ENCODE measurements at regions not wholly inside any gene's neighbourhood (a gene's known extent, or its start where the extent isn't known, plus 50 kb on each side); places are given as distances from the start of the nearest gene placed in this dataset.

- DNase-seq (ENCODE audit: low read depth) = no peak
These were observed 114.6 kb upstream of the PDE10A start for GRCh38 chr6:165777680-165778079.

GRCh38 chr6:165776691-165777090, 113.7 kb upstream of the PDE10A start:
- H3K4me3 ChIP-seq (ENCODE audit: low read depth, low read length) = no peak overlapping the region
- TF ChIP-seq CTCF (IDR thresholded peaks at IDR 0.05; ENCODE audit: low read depth, low read length, missing control alignments) = no peak
- DNase-seq (ENCODE audit: low read depth) = no peak

More at GRCh38 chr6:165777680-165778079, 114.6 kb upstream of the PDE10A start:
- TF ChIP-seq CTCF (IDR thresholded peaks at IDR 0.05; ENCODE audit: low read depth, low read length, missing control alignments) = no peak
- no peak overlapping the region for H3K4me3 ChIP-seq (ENCODE audit: low read depth, low read length)

- TF ChIP-seq CTCF (IDR thresholded peaks at IDR 0.05; ENCODE audit: low read depth, low read length, missing control alignments) = no peak
These were observed 112.7 kb upstream of the PDE10A start for GRCh38 chr6:165775721-165776120.

GRCh38 chr6:165774903-165775601, 112.0 kb upstream of the PDE10A start:
- no peak for DNase-seq (ENCODE audit: low read depth)
- TF ChIP-seq CTCF (IDR thresholded peaks at IDR 0.05; ENCODE audit: low read depth, low read length, missing control alignments) = no peak
- H3K4me3 ChIP-seq (ENCODE audit: low read depth, low read length) = no peak overlapping the region

More at GRCh38 chr6:165775721-165776120, 112.7 kb upstream of the PDE10A start:
- no peak overlapping the region for H3K4me3 ChIP-seq (ENCODE audit: low read depth, low read length)
- DNase-seq (ENCODE audit: low read depth) = no peak

GRCh38 chr6:165770397-165771082, 107.5 kb upstream of the PDE10A start:
- DNase-seq (ENCODE audit: low read depth) = no peak
- TF ChIP-seq CTCF (IDR thresholded peaks at IDR 0.05; ENCODE audit: low read depth, low read length, missing control alignments) = no peak
- no peak overlapping the region for H3K4me3 ChIP-seq (ENCODE audit: low read depth, low read length)

GRCh38 chr6:165769884-165770283, 106.8 kb upstream of the PDE10A start:
- no peak for TF ChIP-seq CTCF (IDR thresholded peaks at IDR 0.05; ENCODE audit: low read depth, low read length, missing control alignments)
- H3K4me3 ChIP-seq (ENCODE audit: low read depth, low read length) = no peak overlapping the region
- no peak for DNase-seq (ENCODE audit: low read depth)

Data from GM12864 (cell line).